ENCODE measurements at regions not wholly inside any gene's neighbourhood (a gene's known extent, or its start where the extent isn't known, plus 50 kb on each side); places are given as distances from the start of the nearest gene placed in this dataset.

GRCh38 chr16:51941412-51941811 lies 605.5 kb downstream of the TOX3 start:
- TF ChIP-seq CTCF (IDR thresholded peaks at IDR 0.05) (no peak), POLR2A (IDR thresholded peaks at IDR 0.05) (no peak), POLR2AphosphoS5 (IDR thresholded peaks at IDR 0.05) (no peak)

Measured in breast epithelium (tissue), 3 donors.